GM21717 (cell line): ENCODE measurements at regions not wholly inside any gene's neighbourhood (a gene's known extent, or its start where the extent isn't known, plus 50 kb on each side); places are given as distances from the start of the nearest gene placed in this dataset.

Experiments used
- ATAC-seq: cut with Tn5 transposase; IDR thresholded peaks from one replicate; pipeline ENCODE4 v1.9.1; 2021; ENCODE audit warnings: mild to moderate bottlenecking, moderate library complexity; ENCODE audit not compliant: unreplicated experiment

GRCh38 chr4:30783751-30784150, 63.6 kb downstream of the PCDH7 start:
- ATAC-seq, result no peak

DNA sequence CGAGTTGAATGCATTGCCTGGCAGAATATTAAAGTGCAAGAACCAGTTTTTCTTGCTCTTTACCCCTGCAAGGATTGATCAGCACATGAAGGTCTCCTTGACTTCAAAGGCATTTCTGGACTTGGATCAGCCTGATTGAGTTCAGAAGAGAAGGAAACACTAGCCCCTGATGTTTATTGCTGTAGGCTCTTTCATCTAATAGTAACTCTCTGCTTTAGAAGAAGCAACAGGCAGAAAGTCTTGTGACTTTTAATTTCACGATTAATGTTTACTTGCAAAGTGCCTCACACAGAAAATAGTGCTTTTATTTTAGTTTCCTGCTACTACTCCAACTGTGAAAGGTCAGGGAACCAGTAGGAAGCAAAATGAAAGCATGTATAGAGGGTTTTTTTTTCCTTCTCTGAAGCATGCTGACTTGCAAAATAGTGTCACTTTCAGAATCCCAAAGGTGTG, 69.1 kb downstream of the PCDH7 start:
- no peak for ATAC-seq

GRCh38 chr4:30790123-30790522, 70.0 kb downstream of the PCDH7 start:
- no peak for ATAC-seq

DNA sequence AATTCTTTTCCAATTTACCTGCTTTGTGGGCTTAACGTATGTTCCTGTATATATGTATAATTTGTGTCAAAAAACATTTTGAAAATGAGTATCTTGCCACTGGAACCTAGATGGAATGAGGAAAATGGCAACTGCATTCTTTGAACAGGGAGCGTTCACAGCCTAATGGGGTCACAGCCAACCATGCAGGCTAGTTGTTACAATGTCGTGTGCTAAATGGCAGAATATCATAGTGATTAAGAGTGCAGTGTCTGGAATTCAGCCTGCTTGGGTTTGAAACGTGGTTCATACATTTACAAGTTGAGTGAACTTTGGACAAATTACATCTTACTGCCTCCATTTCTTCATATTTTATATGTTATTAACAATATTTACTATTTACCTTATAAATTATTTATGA, 70.8 kb downstream of the PCDH7 start:
- no peak for ATAC-seq

DNA sequence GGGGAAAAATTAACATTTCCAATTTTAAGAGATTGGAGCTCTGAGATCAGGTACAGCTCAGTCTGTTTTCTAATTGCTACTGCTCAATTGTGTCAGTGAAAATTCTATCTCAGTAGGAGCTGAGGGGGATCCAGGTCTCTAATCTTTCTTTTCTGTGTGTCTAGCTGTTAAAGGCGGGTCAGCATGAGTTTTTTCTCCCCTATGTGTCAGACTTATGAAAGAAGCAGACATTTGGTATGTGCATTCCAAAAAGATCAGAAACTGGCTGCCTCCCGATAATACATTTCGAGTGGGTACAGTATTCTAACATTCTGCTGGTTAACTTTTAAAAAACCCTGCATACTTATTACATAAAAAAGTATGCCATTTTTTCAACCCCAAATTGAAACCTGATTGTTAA, 72.4 kb downstream of the PCDH7 start:
- no peak for ATAC-seq

GRCh38 chr4:30801876-30802275, 81.7 kb downstream of the PCDH7 start:
- ATAC-seq, result no peak

DNA sequence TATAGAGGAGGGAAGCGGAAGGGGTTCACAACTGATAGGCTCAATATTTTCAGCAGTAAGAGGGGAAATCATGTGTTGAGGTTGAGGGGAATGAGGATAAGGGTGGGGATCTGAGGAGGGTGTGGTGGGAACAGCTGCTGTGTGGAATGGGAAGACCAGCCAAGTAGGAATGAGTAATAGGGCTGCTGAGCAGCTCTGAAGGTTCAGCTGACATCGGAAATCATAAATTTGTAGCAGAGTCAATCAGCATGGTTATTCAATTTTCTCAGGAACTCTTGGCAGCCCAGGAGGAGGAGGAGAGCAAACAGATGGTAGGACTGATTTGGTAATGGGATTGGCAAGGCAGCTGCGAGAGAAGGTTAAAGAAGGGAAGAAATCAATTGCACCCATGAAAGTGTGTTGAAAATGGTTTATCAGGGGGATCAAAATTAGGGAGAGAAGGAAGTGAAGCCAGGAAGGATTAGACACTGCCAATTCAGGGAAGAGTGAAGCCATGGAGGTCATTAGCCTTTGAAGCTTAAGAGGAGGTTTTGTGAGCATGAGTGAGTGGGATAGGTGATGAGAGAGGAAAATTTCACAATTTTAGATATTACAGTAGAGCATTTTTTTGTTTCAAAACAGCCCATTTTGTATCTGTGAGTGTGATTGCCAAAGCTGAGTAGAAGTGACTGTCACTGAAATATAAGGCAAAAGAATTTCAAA, 82.6 kb downstream of the PCDH7 start:
- no peak for ATAC-seq

GRCh38 chr4:30808276-30808675, 88.1 kb downstream of the PCDH7 start:
- no peak for ATAC-seq

DNA sequence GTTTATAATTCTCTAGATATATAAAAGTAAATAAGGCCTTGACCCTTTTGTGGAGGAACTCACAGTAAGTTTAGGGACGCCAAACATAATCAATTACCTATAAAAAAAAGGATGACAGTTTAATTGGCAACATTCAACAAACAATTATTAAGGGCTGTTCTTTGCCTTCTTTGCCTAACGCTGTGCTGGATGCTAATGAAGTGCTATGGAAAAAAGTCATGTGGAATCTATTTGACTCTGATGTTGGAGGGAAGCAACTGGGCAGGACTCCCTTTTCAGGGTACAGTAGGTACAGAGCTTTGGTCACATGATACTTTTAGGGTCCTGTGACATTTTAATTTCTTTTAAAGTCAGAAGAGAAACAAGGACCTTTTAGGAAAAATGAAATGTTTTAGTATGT, 91.1 kb downstream of the PCDH7 start:
- no peak for ATAC-seq

DNA sequence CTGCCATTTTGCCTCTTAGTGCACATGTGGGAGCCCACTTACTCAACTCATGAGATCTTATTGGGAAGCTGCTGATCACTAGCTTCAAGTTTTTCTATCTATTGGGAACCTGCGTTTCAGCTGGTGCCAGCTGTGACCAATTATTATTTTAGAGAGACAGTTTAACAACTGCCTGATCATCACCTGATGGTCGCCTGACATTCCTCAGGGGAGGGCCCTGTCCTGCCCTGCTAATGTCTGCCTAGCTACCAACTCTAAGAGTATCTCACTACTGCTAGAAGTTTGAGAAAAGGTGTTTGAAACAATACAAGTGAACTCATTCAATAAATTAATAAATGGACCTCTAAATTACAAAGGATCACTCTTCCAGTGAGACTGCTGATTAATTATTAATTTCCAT, 95.5 kb downstream of the PCDH7 start:
- ATAC-seq, result no peak

GRCh38 chr4:30817447-30817846, 97.3 kb downstream of the PCDH7 start:
- ATAC-seq, result no peak

- ATAC-seq, result no peak
Measured at GRCh38 chr4:30818541-30818940, 98.4 kb downstream of the PCDH7 start.

DNA sequence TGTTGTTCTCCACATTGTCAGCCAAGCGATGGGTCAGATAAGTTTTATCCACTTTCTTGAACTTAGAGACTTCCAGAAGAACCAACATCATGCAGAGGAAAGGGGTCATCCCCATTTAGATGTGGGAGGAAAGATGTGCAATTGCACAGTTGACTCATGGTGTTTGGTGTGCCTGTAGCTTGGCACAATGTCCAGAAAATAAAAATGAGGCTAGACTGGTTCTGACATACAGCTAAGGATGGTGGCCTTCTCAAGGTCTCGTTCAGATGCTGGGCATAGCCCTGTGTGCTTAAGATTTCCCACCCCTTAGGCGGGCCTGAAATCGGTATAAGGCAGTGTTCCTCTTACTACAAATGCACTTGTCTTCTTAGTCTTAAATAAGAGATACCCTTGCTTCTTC, 101.1 kb downstream of the PCDH7 start:
- ATAC-seq, result no peak

DNA sequence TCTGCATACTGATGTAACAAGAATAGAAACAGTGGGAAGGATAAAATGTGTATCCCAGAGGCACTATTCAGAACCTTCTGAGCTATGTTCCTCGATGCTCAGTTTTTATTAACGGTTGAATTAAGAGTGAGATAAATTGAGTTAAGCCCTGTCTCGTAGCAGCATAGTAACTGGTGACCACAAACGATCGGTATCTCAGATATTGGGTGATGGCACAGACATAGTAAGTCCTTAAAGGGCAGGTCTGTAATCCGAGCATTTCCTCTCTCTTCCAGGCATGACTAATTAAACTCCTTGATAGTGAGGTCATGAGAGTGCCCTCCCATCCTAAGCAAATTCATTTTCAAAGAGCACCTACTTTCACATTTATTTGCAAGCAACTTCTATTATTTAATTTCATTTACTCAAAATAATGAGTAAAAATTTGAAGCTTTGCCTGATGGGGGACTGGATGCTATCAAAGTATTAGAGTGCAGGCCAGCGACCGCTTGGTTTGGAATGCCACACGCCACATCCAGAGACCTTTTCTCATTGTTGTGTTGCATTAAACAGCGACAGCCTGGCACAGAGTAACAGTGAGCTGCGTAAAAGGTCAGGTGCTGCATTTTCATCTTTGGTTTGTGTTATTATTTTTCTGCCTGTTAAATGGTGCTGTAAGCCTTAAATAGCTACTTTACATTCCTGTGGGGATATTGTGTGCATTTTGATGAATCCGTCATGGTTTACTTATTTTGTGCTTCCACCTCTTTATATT, 101.9 kb downstream of the PCDH7 start:
- no peak for ATAC-seq

GRCh38 chr4:30822911-30823551, 102.9 kb downstream of the PCDH7 start:
- ATAC-seq, result no peak

- no peak for ATAC-seq
Measured at GRCh38 chr4:30825008-30825770, 105.0 kb downstream of the PCDH7 start.

- no peak for ATAC-seq
Measured at GRCh38 chr4:30828264-30828926, 108.2 kb downstream of the PCDH7 start.

GRCh38 chr4:30832639-30833038, 112.5 kb downstream of the PCDH7 start:
- ATAC-seq, result no peak

GRCh38 chr4:30833206-30833605, 113.0 kb downstream of the PCDH7 start:
- ATAC-seq, result no peak

DNA sequence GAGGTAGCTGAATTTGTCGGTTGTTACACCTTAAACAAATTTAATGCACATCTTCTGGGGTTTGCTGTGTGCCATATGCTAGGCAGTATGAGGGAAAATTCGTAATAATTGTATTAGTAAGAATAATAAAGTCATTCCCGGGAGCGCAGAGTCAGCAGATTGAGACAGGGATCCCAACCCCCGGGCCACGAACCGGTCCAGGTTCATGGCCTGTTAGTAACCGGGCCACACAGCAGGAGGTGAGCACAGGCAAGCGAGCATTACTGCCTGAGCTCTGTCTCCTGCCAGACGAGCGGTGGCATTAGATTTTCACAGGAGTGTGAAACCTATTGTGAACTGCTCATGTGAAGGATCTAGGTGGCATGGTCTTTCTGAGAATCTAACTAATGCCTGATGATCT, 114.9 kb downstream of the PCDH7 start:
- no peak for ATAC-seq

DNA sequence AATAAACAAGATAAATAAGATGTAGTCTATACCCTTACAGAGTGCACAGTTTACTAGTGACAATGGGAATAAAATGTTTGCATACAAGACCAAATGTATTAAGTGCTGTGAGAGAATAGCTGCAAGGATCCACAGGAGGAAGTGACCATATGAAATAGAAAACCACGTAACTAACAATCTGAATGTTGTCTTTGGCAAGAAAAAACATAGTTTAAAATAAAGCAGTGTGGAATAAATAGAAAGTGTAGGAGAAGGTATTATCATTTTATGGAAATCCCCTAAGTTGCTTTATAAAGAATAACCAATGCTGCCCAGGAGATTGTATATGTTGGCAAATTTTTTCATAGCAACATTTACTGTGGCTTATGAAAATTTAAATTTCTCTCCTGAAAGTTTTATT, 116.1 kb downstream of the PCDH7 start:
- no peak for ATAC-seq
